Endothelial cell (in vitro differentiated cells): ENCODE measurements at regions not wholly inside any gene's neighbourhood (a gene's known extent, or its start where the extent isn't known, plus 50 kb on each side); places are given as distances from the start of the nearest gene placed in this dataset.

Source experiments
- DNase-seq: peaks from one replicate; pipeline ENCODE4 v3.0.0; 2021; ENCODE audit warnings: low spot score
- H3K27ac Mint-ChIP-seq: one replicate; pipeline ENCODE4 v1.8.0; 2021; ENCODE audit warnings: mixed read lengths, inconsistent platforms; ENCODE audit not compliant: unreplicated experiment
- H3K27me3 Mint-ChIP-seq: one replicate; pipeline ENCODE4 v1.8.0; 2021; ENCODE audit warnings: mild to moderate bottlenecking, moderate library complexity, mixed read lengths, inconsistent platforms; ENCODE audit not compliant: unreplicated experiment
- H3K36me3 Mint-ChIP-seq: one replicate; pipeline ENCODE4 v1.8.0; 2021; ENCODE audit warnings: mild to moderate bottlenecking, low read depth, mixed read lengths, inconsistent platforms; ENCODE audit not compliant: unreplicated experiment
- H3K4me1 Mint-ChIP-seq: one replicate; pipeline ENCODE4 v1.8.0; 2021; ENCODE audit warnings: mild to moderate bottlenecking, mixed read lengths, inconsistent platforms; ENCODE audit not compliant: unreplicated experiment
- H3K4me3 Mint-ChIP-seq: one replicate; pipeline ENCODE4 v1.8.0; 2021; ENCODE audit warnings: mild to moderate bottlenecking, mixed read lengths, inconsistent platforms; ENCODE audit not compliant: unreplicated experiment
- H3K9me3 Mint-ChIP-seq: one replicate; pipeline ENCODE4 v1.8.0; 2021; ENCODE audit warnings: mixed read lengths, inconsistent platforms; ENCODE audit not compliant: unreplicated experiment
- TF ChIP-seq, protein P1 (sequence below): fragments of 200-600 bp; sonication (generic); IDR thresholded peaks from one replicate; pipeline ENCODE4 v1.5.0; 2021; ENCODE audit warnings: antibody characterized with exemption; ENCODE audit not compliant: unreplicated experiment

DNA sequence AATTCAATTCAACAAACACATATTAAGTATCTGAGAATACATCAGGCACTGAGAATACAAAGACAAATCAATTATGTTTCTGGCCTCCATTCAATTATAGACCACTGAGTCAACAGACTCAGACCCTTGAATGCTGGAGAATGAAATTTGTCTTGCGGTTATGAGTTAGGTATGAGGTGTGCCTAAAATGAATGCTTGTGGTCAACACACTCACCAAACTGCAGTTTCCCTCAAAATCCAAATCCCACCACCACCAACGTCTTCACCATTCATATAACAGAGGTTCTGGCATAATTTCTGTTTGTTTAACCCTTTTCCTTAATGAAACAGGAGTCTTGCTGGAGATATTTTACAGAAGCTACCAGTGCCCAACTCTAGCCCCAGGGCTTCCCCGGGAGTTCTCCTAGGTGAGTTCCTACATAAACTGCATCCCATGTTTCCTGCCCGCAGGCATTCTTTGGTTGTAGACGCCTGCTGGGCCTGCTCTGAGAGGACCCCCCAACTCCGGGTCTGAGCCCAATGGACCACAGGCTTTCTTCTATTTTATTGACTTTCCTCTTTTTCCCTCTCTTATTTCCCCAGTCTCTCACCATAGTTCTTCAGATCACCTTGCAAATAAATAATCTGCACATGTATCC is 119.2 kb downstream of the DDX53 start:
- no peaks in the 10 kb centered on the region for H3K27me3 Mint-ChIP-seq
- TF ChIP-seq, protein P1, sequence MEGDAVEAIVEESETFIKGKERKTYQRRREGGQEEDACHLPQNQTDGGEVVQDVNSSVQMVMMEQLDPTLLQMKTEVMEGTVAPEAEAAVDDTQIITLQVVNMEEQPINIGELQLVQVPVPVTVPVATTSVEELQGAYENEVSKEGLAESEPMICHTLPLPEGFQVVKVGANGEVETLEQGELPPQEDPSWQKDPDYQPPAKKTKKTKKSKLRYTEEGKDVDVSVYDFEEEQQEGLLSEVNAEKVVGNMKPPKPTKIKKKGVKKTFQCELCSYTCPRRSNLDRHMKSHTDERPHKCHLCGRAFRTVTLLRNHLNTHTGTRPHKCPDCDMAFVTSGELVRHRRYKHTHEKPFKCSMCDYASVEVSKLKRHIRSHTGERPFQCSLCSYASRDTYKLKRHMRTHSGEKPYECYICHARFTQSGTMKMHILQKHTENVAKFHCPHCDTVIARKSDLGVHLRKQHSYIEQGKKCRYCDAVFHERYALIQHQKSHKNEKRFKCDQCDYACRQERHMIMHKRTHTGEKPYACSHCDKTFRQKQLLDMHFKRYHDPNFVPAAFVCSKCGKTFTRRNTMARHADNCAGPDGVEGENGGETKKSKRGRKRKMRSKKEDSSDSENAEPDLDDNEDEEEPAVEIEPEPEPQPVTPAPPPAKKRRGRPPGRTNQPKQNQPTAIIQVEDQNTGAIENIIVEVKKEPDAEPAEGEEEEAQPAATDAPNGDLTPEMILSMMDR, result no peak
- no peak overlapping the region for H3K4me3 Mint-ChIP-seq
- no peaks in the 10 kb centered on the region for H3K36me3 Mint-ChIP-seq
- H3K4me1 Mint-ChIP-seq, result no peaks in the 10 kb centered on the region
- no peaks in the 10 kb centered on the region for H3K9me3 Mint-ChIP-seq
- DNase-seq, result no peak
- H3K27ac Mint-ChIP-seq, result no peak overlapping the region

DNA sequence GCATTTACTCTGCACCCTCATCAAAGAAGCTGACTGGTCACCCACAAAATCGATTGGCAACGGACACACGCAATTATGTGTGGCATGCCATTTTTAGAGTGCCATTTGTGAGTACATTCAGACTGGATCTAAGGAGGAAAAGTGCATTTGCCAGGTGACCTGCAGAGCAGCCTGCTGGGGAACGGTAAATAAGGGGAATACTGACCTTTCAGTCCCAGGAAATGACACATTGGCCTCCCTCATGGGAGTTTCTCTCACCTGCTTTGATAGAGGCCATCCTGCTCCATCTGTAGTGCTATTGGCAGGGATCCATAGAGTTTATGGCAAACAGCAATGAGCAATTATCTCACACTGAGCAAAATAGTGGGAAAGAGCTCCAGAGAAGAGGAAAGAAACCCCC is 127.8 kb downstream of the DDX53 start:
- no peaks in the 10 kb centered on the region for H3K9me3 Mint-ChIP-seq
- H3K27me3 Mint-ChIP-seq, result no peaks in the 10 kb centered on the region
- no peak for DNase-seq
- TF ChIP-seq, protein P1, result no peak
- H3K4me1 Mint-ChIP-seq, result no peaks in the 10 kb centered on the region
- H3K36me3 Mint-ChIP-seq, result no peaks in the 10 kb centered on the region
- H3K4me3 Mint-ChIP-seq, result no peak overlapping the region
- H3K27ac Mint-ChIP-seq, result no peak overlapping the region

DNA sequence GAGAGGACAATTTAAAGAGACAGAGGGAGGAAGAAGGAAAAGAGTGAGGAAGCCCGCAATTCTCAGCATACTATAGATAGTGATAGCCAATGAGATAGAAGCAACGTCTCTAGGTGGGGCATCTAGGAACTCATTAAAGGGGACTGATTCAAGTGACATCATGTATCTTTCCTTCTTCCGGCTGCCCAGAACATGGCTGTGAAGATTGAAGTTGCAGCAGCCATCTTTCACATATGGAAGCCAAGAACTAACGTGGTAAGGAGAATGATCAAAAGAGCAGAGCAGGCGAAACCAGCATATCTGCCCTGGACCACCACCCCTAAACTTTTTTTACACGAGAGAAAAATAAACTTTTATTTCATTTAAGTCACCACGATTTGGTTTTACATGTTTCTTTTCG is 133.8 kb downstream of the DDX53 start:
- Mint-ChIP-seq H3K4me3 (no peak overlapping the region), H3K4me1 (no peaks in the 10 kb centered on the region), H3K9me3 (no peaks in the 10 kb centered on the region), H3K27me3 (no peaks in the 10 kb centered on the region), H3K36me3 (no peaks in the 10 kb centered on the region), H3K27ac (no peak overlapping the region)
- DNase-seq, result no peak
- TF ChIP-seq, protein P1, result no peak

DNA sequence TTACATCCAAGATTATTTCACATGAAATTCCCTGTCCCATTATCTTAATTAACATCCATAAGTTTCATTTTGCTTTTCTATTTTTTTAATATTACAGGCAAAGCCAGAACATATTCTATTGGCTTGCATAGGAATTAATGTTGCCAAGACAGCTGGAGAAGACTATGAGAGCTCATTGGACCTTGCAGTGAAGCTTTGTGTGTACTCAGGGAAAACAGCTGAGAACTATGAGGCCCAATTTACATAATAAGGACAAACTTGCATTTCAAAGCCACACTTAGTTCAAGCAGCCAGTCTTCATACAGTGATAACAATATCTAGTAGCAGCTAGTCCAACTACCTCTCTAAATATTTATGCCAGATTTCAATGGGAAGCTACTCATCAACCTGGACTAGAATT is 134.4 kb downstream of the DDX53 start:
- H3K4me1 Mint-ChIP-seq, result no peaks in the 10 kb centered on the region
- no peaks in the 10 kb centered on the region for H3K27me3 Mint-ChIP-seq
- no peaks in the 10 kb centered on the region for H3K9me3 Mint-ChIP-seq

DNA sequence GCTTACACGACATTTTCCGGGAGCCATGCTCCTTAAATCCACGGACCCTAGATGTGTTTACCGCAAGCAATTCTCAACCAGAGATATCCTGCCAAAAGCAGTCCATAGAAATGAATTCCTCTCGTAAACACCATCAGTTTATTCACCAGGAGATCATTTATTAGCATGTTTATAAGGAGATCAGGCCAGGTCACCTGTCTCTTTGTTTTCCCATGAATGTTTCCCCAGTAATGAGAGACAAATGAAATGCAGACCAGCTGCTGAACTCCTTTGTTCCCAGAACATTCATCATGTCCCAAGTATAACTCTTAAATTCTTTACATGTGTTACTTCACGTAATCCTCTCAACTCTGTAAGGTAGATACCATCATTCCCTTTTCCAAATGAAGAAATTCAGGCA is 137.1 kb downstream of the DDX53 start:
- Mint-ChIP-seq H3K27ac (no peak overlapping the region), H3K4me1 (no peaks in the 10 kb centered on the region), H3K36me3 (no peaks in the 10 kb centered on the region), H3K9me3 (no peaks in the 10 kb centered on the region), H3K27me3 (no peaks in the 10 kb centered on the region), H3K4me3 (no peak overlapping the region)
- TF ChIP-seq, protein P1, result no peak
- DNase-seq, result no peak

More for the DNA sequence above, 134.4 kb downstream of the DDX53 start:
- TF ChIP-seq, protein P1, result no peak
- Mint-ChIP-seq H3K36me3 (no peaks in the 10 kb centered on the region), H3K4me3 (no peak overlapping the region), H3K27ac (no peak overlapping the region)
- no peak for DNase-seq
